NCI-H748 (cell line): ENCODE measurements at regions not wholly inside any gene's neighbourhood (a gene's known extent, or its start where the extent isn't known, plus 50 kb on each side); places are given as distances from the start of the nearest gene placed in this dataset.
A peak's percentile ranks its signal among the peaks of the same experiment; 100 is the strongest.

Experiments
- DNase-seq: peaks from one replicate; lab custom pipeline; 2025; ENCODE audit not compliant: unreplicated experiment; lab: John Stamatoyannopoulos, UW

GRCh38 chr5:10876006-10876744 is 115.1 kb upstream of the DAP start:
- no peak for DNase-seq

GRCh38 chr5:10875201-10875768 is 114.3 kb upstream of the DAP start:
- no peak for DNase-seq

GRCh38 chr5:10874541-10874940 is 113.5 kb upstream of the DAP start:
- no peak for DNase-seq

GRCh38 chr5:10870791-10871190 is 109.8 kb upstream of the DAP start:
- DNase-seq, result no peak

- DNase-seq, result no peak
Measured at GRCh38 chr5:10868956-10869355, 107.9 kb upstream of the DAP start.

- DNase-seq, result no peak
Measured at GRCh38 chr5:10867389-10868303, 106.6 kb upstream of the DAP start.

- DNase-seq, result peak; percentile 64
Measured at GRCh38 chr5:10866913-10867312, 105.9 kb upstream of the DAP start.

- DNase-seq, result peak; percentile 86
Measured at GRCh38 chr5:10863763-10864383, 102.8 kb upstream of the DAP start.

- no peak for DNase-seq
Measured at GRCh38 chr5:10862085-10862484, 101.1 kb upstream of the DAP start.

GRCh38 chr5:10861423-10861790 is 100.4 kb upstream of the DAP start:
- DNase-seq, result no peak

GRCh38 chr5:10860645-10861422 is 99.8 kb upstream of the DAP start:
- no peak for DNase-seq

GRCh38 chr5:10860196-10860543 is 99.1 kb upstream of the DAP start:
- no peak for DNase-seq

- DNase-seq, result no peak
Measured at GRCh38 chr5:10859393-10860195, 98.6 kb upstream of the DAP start.

GRCh38 chr5:10858945-10859344 is 97.9 kb upstream of the DAP start:
- DNase-seq, result no peak

GRCh38 chr5:10858307-10858706 is 97.3 kb upstream of the DAP start:
- no peak for DNase-seq

- DNase-seq, result no peak
Measured at GRCh38 chr5:10857338-10857733, 96.3 kb upstream of the DAP start.

GRCh38 chr5:10856683-10857337 is 95.8 kb upstream of the DAP start:
- DNase-seq, result peak; percentile 59

GRCh38 chr5:10856071-10856470 is 95.0 kb upstream of the DAP start:
- DNase-seq, result no peak

- no peak for DNase-seq
Measured at GRCh38 chr5:10854506-10855277, 93.7 kb upstream of the DAP start.
